Neural progenitor cell (in vitro differentiated cells): ENCODE measurements at regions not wholly inside any gene's neighbourhood (a gene's known extent, or its start where the extent isn't known, plus 50 kb on each side); places are given as distances from the start of the nearest gene placed in this dataset.

Source experiments
- EZH2phosphoT487 ChIP-seq: fragments of 200-600 bp; sonication (generic); IDR thresholded peaks from 2 replicates; pipeline ENCODE4 v1.6.1; 2017; ENCODE audit warnings: antibody characterized with exemption
- TF ChIP-seq, protein P1 (sequence below): fragments of 200-600 bp; sonication (generic); IDR thresholded peaks from 2 replicates; pipeline ENCODE4 v1.5.1; 2017; ENCODE audit warnings: antibody characterized with exemption, mild to moderate bottlenecking

DNA sequence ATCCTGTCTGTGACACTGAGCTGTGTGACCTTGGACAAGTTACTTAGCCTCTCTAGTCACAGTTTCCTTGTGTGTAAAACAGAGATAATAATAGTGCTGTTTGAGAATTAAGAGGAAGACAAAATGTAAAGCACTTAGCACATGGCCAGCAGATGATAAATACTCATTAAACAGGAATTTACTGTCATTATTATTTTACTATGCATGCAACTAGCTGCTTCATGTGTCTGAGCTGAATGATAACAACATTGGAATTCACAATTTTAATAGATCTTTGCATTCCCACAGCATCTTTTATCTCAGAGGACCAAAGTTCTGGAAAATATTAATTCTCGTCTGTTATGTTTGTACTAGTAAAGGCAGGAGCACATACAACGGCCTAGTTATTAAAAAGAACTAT is 79.2 kb upstream of the TET2 start:
- TF ChIP-seq, protein P1, sequence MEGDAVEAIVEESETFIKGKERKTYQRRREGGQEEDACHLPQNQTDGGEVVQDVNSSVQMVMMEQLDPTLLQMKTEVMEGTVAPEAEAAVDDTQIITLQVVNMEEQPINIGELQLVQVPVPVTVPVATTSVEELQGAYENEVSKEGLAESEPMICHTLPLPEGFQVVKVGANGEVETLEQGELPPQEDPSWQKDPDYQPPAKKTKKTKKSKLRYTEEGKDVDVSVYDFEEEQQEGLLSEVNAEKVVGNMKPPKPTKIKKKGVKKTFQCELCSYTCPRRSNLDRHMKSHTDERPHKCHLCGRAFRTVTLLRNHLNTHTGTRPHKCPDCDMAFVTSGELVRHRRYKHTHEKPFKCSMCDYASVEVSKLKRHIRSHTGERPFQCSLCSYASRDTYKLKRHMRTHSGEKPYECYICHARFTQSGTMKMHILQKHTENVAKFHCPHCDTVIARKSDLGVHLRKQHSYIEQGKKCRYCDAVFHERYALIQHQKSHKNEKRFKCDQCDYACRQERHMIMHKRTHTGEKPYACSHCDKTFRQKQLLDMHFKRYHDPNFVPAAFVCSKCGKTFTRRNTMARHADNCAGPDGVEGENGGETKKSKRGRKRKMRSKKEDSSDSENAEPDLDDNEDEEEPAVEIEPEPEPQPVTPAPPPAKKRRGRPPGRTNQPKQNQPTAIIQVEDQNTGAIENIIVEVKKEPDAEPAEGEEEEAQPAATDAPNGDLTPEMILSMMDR, result no peak
- TF ChIP-seq EZH2phosphoT487, result no peak
